Stimulated activated CD8-positive, alpha-beta memory T cell treated with anti-CD3 and anti-CD28 coated beads, Interleukin-15, amount 100 ng/mL, for 4 hours (primary cell): ENCODE measurements at regions not wholly inside any gene's neighbourhood (a gene's known extent, or its start where the extent isn't known, plus 50 kb on each side); places are given as distances from the start of the nearest gene placed in this dataset.

Source experiments
- DNase-seq, 2 donors: peaks; one replicate each; pipeline ENCODE4 v3.0.0-alpha.2; 2020; ENCODE audit warnings: low read depth in 2 of 2

DNA sequence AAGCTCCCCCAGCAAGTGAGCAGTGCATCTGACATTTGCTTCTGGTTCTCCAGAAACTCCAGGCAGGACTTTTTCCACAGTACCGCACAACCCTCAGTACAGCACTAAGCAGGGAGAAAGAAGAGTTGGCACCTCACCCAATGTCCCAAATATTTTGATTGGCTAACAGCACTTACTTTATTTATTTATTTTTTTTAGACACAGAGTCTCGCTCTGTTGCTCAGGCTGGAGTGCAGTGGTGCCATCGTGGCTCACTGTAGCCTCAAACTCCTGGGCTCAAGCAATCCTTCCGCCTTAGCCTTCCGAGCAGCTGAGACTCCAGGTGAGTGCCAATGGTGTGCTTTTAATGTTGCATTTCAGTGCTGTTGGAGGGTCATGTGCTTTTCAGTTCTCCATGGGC is 200.3 kb upstream of the ZMIZ1 start:
- no peak for DNase-seq

GRCh38 chr10:78868861-78869260 is 199.9 kb upstream of the ZMIZ1 start:
- no peak for DNase-seq

DNA sequence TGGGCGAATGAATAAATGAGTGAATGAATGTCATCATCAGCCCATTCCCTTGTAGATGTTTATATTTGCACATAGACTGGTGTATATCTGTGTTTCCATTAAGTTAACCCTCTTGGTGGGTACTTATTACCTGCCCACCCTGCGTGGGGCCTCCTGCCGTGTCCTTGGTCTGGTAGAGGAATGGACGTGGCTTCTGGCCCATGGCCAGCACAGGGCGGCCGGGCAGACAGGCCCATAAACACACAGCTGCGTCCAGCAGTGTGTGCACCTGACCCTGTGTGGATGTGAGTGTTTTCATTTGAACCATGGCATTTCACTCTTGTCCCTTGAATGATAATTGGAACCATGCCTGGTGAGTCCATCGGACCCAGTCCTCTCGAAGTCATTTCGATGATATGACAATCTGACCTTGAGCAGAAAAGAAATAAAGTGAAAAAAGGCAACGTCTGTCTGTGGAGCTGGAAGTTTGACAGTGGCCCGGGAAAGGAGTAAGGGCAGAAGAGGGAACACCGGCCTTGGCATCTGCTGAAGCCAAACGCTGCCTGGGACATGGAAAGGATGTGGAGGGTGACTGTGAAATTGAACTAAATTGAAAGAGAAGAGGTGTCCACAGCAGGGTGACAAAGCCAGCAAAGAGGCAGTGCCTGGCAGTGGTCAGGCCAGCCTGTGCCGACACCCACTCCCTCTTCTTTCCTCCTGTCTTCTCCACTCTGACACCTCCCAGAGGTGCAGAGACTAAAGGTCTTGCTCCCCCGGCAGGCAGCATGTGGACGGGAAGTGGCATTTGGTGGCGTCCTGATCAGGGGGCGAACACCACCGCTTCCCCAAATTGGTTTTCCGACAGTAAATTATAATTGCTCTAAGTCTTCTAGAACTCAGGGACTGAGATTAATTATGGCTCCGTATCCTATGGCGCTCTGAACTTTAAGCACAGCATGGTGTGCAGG is 199.0 kb upstream of the ZMIZ1 start:
- DNase-seq, result no peak

GRCh38 chr10:78870458-78870857 is 198.3 kb upstream of the ZMIZ1 start:
- DNase-seq, result no peak

- DNase-seq, result no peak
Measured at GRCh38 chr10:78871796-78872195, 197.0 kb upstream of the ZMIZ1 start.

- DNase-seq, result no peak
Measured at GRCh38 chr10:78873413-78873812, 195.4 kb upstream of the ZMIZ1 start.

DNA sequence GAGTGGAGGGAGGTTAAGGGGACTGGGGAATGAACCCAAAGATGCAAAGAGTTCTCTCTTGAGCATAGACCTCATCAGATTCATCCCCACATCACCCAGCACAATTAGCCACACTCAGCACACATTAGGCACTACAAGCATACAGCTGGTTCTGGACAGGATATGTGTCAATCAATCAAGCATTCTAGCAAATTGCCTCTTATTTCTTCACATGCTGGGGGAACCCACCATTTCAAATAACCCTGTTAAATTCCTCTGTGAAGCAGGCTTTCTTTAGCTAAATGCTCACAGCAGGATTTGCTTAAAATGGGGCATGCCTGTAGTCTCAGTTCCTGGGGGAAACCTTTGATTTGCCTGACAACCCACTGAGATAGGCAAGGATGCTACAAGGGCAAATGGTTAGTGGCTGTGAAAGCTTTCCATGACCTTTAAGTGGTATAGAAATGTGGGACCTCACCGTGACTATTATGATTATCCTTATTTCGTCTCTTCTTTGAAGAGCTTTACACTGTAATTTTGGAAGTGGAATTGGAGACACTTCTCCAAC is 193.4 kb upstream of the ZMIZ1 start:
- DNase-seq, result no peak

DNA sequence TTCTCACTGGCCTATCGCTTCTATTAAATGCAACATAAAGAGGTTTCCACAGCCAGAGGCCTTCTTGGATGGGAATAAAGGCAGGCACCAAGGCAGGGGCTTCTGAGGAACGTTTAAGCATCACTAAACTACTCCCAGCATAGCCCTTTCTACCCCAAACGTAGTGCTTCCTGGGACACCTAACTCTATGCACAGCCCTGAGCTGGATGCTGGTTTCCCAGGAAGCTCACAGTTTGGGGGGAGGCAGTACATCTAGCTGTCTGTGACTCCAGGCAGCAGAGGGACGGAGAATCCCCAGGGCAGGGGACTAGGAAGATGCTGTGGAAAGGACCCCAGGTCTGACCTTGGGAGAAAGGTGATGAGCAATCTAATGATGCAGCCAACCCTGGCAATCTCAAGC is 192.8 kb upstream of the ZMIZ1 start:
- no peak for DNase-seq

DNA sequence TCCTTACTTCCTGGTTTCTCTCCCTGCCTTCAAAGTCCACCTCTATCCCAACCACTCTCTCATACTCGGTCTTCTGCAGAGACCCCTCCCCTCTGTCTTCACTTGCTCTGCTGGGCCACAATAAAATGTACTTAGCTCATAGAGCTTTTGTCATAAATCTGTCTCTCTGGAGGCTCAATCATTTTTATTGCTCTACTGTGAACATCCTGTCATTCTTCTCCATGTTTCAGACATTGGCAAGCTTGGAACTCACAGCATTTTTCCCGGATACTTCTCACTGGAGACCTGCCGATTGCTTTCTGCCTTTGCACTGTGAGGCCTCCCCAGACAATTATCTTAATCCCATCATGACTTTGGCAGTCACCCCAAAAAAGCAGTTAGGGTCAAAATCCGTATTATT is 192.3 kb upstream of the ZMIZ1 start:
- DNase-seq, result no peak

DNA sequence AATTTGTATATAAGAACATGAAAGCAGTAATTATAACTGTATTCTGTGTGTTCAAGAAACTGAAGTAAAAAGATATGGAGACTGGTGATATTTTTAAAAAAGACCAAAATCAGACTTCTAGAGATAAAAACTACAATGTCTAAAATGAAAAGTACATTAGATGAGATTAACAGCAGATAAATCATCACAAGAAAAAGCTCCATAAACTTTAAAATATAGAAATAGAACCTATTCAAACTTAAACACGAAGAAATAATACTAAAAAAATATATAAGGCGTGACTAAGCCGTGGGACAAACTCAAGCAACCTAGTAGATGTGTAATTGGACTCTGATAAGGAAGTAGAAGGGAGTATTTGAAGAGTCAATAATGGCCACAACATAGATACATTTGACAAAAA is 189.1 kb upstream of the ZMIZ1 start:
- DNase-seq, result no peak

- no peak for DNase-seq
Measured at GRCh38 chr10:78886129-78886528, 182.6 kb upstream of the ZMIZ1 start.

GRCh38 chr10:78889536-78890063 is 179.2 kb upstream of the ZMIZ1 start:
- DNase-seq, result no peak

DNA sequence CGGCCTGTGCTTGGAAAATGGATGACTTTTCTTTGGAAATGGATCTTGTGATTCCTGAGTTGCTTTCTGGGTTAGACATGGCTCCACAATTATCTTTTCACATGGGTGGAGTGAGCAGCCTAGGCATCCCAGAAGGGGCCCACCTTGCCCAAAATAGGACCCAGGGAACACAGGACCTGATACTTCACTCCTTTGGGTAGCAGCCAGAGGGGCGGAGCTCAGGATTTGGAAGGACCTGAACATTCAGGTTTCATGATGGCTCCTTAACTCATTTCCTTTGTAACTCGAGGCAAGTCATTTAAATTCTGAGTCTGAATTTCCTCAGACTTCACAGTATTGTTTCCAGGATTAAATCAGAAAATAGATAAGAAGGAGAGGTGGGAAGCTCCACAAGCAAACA is 178.3 kb upstream of the ZMIZ1 start:
- no peak for DNase-seq

DNA sequence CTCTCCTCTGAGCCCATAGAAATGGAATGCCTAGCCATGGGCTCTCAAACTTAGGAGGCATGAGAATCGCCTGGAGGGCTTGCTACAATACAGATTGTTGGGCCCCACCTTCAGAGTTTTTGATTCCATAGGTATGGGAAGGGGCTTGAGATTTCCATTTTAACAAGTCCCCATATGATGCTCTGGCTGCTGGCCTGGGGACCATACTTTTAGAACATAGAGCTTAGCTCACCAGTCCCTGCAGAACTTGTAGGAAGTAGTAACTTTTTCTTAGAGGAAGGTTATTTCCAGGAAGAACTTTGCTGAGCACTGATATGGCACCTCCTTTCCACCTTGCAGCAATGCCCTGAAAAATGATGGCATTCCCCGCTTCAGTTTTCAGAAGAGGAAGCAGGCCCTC is 177.0 kb upstream of the ZMIZ1 start:
- no peak for DNase-seq

- no peak for DNase-seq
Measured at GRCh38 chr10:78892338-78893176, 176.2 kb upstream of the ZMIZ1 start.

GRCh38 chr10:78893217-78893616 is 175.5 kb upstream of the ZMIZ1 start:
- no peak for DNase-seq

GRCh38 chr10:78894089-78894840 is 174.5 kb upstream of the ZMIZ1 start:
- no peak for DNase-seq

DNA sequence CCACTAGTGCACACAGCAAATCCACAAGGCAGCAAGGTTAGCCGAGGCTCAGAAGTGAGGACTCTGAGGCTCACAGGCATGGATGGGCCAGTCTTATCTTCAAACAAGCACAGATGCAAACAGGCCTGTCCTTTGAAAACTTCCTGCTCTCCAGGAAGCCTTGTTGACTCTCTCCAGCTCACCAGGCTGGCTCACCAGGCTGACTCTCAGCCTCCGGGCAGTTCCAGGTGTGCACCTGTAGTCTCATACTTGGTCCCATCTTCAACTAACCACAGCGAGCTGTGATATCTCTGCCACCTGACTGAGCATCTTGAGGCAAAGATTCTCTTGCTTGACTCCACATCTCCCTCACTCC is 173.9 kb upstream of the ZMIZ1 start:
- no peak for DNase-seq

- DNase-seq, result no peak
Measured at GRCh38 chr10:78895469-78895868, 173.3 kb upstream of the ZMIZ1 start.

- no peak for DNase-seq
Measured at GRCh38 chr10:78896159-78896928, 172.4 kb upstream of the ZMIZ1 start.
